DMS 273 (cell line): ENCODE measurements at regions not wholly inside any gene's neighbourhood (a gene's known extent, or its start where the extent isn't known, plus 50 kb on each side); places are given as distances from the start of the nearest gene placed in this dataset.
A peak's percentile ranks its signal among the peaks of the same experiment; 100 is the strongest.

Experiments used
- DNase-seq: peaks from one replicate; lab custom pipeline; 2025; ENCODE audit not compliant: unreplicated experiment; lab: John Stamatoyannopoulos, UW

- DNase-seq, result no peak
These were observed 61.6 kb upstream of the KLHL29 start for GRCh38 chr2:23323198-23323916.

GRCh38 chr2:23323917-23324680, 60.9 kb upstream of the KLHL29 start:
- DNase-seq, result no peak

GRCh38 chr2:23326330-23326729, 58.6 kb upstream of the KLHL29 start:
- DNase-seq, result no peak

GRCh38 chr2:23327416-23327815, 57.6 kb upstream of the KLHL29 start:
- DNase-seq, result no peak

GRCh38 chr2:23327887-23328286, 57.1 kb upstream of the KLHL29 start:
- no peak for DNase-seq

- peak; percentile 51 for DNase-seq
These were observed 54.8 kb upstream of the KLHL29 start for GRCh38 chr2:23330214-23330613.
